ENCODE measurements at regions not wholly inside any gene's neighbourhood (a gene's known extent, or its start where the extent isn't known, plus 50 kb on each side); places are given as distances from the start of the nearest gene placed in this dataset.

- no peak for DNase-seq (ENCODE audit: low read depth)
- in situ Hi-C loops (cut with HindIII; ENCODE audit: low pct_unique_long_range_greater_than_20kb, low sequenced_read_pairs), result no loop called here
These were observed 50.0 kb upstream of the TRPM1 start for GRCh38 chr15:31151301-31152233.

GRCh38 chr15:31153531-31153930 lies 52.0 kb upstream of the TRPM1 start:
- no peak for DNase-seq (ENCODE audit: low read depth)
- in situ Hi-C loops (cut with HindIII; ENCODE audit: low pct_unique_long_range_greater_than_20kb, low sequenced_read_pairs), result no loop called here

GRCh38 chr15:31155151-31155550 lies 53.6 kb upstream of the TRPM1 start:
- no peak for DNase-seq (ENCODE audit: low read depth)
- in situ Hi-C loops (cut with HindIII; ENCODE audit: low pct_unique_long_range_greater_than_20kb, low sequenced_read_pairs), result no loop called here

- DNase-seq (ENCODE audit: low read depth), result no peak
- in situ Hi-C loops (cut with HindIII; ENCODE audit: low pct_unique_long_range_greater_than_20kb, low sequenced_read_pairs), result no loop called here
These were observed 54.7 kb upstream of the TRPM1 start for GRCh38 chr15:31156226-31156625.

- in situ Hi-C loops (cut with HindIII; ENCODE audit: low pct_unique_long_range_greater_than_20kb, low sequenced_read_pairs), result no loop called here
- DNase-seq (ENCODE audit: low read depth), result no peak
These were observed 55.3 kb upstream of the TRPM1 start for GRCh38 chr15:31156808-31157207.

GRCh38 chr15:31157644-31158069 lies 56.1 kb upstream of the TRPM1 start:
- DNase-seq (ENCODE audit: low read depth), result no peak

GRCh38 chr15:31158858-31159569 lies 57.5 kb upstream of the TRPM1 start:
- in situ Hi-C loops (cut with HindIII; ENCODE audit: low pct_unique_long_range_greater_than_20kb, low sequenced_read_pairs), result no loop called here
- no peak for DNase-seq (ENCODE audit: low read depth)

More at GRCh38 chr15:31157644-31158069, 56.1 kb upstream of the TRPM1 start:
- in situ Hi-C loops (cut with HindIII; ENCODE audit: low pct_unique_long_range_greater_than_20kb, low sequenced_read_pairs), result no loop called here

GRCh38 chr15:31159837-31160236 lies 58.3 kb upstream of the TRPM1 start:
- DNase-seq (ENCODE audit: low read depth), result no peak
- in situ Hi-C loops (cut with HindIII; ENCODE audit: low pct_unique_long_range_greater_than_20kb, low sequenced_read_pairs), result no loop called here

- in situ Hi-C loops (cut with HindIII; ENCODE audit: low pct_unique_long_range_greater_than_20kb, low sequenced_read_pairs), result no loop called here
- no peak for DNase-seq (ENCODE audit: low read depth)
These were observed 58.8 kb upstream of the TRPM1 start for GRCh38 chr15:31160297-31160696.

- in situ Hi-C loops (cut with HindIII; ENCODE audit: low pct_unique_long_range_greater_than_20kb, low sequenced_read_pairs), result no loop called here
- no peak for DNase-seq (ENCODE audit: low read depth)
These were observed 59.4 kb upstream of the TRPM1 start for GRCh38 chr15:31160740-31161495.

GRCh38 chr15:31161951-31162350 lies 60.4 kb upstream of the TRPM1 start:
- in situ Hi-C loops (cut with HindIII; ENCODE audit: low pct_unique_long_range_greater_than_20kb, low sequenced_read_pairs), result no loop called here
- DNase-seq (ENCODE audit: low read depth), result no peak

- no peak for DNase-seq (ENCODE audit: low read depth)
- in situ Hi-C loops (cut with HindIII; ENCODE audit: low pct_unique_long_range_greater_than_20kb, low sequenced_read_pairs), result no loop called here
These were observed 61.4 kb upstream of the TRPM1 start for GRCh38 chr15:31162721-31163510.

- DNase-seq (ENCODE audit: low read depth), result peak; percentile 6
These were observed 62.4 kb upstream of the TRPM1 start for GRCh38 chr15:31163769-31164572.

GRCh38 chr15:31164573-31164912 lies 63.0 kb upstream of the TRPM1 start:
- in situ Hi-C loops (cut with HindIII; ENCODE audit: low pct_unique_long_range_greater_than_20kb, low sequenced_read_pairs), result no loop called here
- no peak for DNase-seq (ENCODE audit: low read depth)

More at GRCh38 chr15:31163769-31164572, 62.4 kb upstream of the TRPM1 start:
- in situ Hi-C loops (cut with HindIII; ENCODE audit: low pct_unique_long_range_greater_than_20kb, low sequenced_read_pairs), result no loop called here

GRCh38 chr15:31169558-31169957 lies 68.0 kb upstream of the TRPM1 start:
- in situ Hi-C loops (cut with HindIII; ENCODE audit: low pct_unique_long_range_greater_than_20kb, low sequenced_read_pairs), result no loop called here
- DNase-seq (ENCODE audit: low read depth), result no peak

GRCh38 chr15:31171731-31172130 lies 70.2 kb upstream of the TRPM1 start:
- DNase-seq (ENCODE audit: low read depth), result no peak
- in situ Hi-C loops (cut with HindIII; ENCODE audit: low pct_unique_long_range_greater_than_20kb, low sequenced_read_pairs), result no loop called here

GRCh38 chr15:31172606-31173005 lies 71.1 kb upstream of the TRPM1 start:
- in situ Hi-C loops (cut with HindIII; ENCODE audit: low pct_unique_long_range_greater_than_20kb, low sequenced_read_pairs), result no loop called here
- DNase-seq (ENCODE audit: low read depth), result no peak
